ENCODE measurements at regions not wholly inside any gene's neighbourhood (a gene's known extent, or its start where the extent isn't known, plus 50 kb on each side); places are given as distances from the start of the nearest gene placed in this dataset.
"Not testable (repeated sequence)": the region's sequence is repeated elsewhere in the genome, so short reads cannot be mapped to it uniquely, and the experiment has no call there.

DNA sequence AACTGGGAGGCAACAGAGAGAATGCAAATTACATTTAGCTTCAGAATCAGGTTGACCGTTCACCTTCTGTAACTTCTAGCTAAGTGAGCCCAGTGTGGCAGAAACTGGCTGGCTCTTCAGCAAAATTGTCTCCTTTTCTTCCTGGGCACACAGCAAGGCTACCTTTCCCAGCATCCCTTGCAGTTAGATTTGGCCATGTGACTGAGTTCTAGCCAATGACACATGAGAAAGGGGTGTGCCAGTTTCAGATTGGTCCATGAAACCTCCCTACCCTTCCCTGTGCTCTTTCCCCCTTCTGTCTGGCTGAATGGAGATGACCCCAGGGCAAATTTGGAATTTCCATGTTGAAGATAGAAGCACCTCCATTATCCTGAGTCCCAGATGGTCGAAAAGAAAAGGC lies 72.5 kb upstream of the SMIM23 start:
- DNase-seq (ENCODE audit: low read depth), result no peak

DNA sequence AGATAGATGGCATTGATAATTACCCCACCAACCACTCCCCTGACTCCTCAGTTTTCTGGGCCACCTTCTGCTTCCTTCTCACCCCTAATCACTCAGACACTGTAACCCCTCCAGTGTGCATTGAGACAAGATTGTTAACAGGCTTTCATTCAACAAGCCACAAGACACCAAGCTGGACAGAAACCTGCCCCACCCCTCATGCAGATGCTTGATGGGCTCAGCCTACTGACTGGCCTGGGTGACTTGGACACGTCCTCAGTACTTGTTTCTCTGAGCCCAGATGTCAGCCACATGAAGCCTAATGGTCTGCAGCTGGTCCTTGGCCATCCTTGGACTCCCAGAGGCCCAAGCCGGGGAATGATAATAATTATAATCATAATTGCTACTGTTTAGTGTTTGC lies 71.4 kb upstream of the SMIM23 start:
- no peak for DNase-seq (ENCODE audit: low read depth)

DNA sequence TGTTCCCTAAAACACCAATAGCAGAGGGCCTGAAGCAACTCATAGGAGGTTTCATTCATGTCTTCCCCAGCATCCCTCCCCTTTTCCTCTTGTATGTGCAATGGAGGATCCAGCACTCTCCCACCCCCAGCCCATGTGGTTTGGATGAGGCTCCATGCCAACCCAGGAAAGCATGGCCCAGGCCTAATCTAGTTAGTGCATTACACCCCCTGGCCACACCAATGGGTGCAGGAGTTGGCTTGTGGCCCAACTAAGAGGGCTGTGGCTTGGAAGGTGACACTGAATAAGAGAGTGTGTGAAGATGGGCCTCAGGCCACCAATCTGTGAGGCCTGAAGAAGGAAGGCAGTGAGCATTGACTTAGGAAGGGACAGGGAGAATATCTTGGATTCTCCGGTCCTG lies 70.8 kb upstream of the SMIM23 start:
- DNase-seq (ENCODE audit: low read depth), result no peak

DNA sequence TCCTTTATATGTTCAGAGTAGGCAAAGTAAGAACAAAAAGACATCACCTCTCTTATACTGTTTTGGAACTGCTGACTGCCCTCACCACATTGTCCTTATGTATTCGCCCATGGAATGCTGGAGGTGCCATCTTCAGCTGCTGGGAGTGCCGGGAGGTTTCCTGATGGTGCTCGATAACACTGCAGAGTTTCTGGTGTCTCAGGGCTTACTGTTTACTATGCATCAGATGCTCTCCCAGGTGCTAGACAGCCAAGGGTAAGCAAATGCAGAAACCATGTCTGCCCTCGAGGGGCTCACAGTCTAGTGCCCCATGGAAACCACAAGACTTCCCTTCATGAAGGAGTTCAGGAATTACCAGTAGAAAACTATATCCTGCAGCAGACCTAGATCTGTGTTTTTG lies 70.1 kb upstream of the SMIM23 start:
- DNase-seq (ENCODE audit: low read depth), result no peak

DNA sequence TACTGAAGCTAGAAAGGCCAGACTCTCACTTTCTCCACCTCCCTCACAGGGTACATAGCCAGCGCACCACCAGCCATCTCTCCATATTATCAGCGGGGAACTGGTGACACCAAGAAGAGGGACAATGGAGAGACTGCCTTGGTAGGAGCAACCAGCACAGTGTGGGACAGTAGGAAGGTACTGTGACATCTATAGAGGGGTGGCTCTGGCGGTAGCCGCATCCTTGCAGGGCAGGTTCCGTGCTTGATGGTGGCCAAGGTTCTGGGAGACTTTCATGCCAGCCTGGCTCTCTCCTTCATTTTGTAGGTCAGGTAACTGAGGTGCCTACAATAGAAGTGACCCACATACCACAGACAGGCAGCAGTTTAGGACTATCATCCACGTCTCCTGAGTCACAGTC lies 65.5 kb upstream of the SMIM23 start:
- no peak for DNase-seq (ENCODE audit: low read depth)

DNA sequence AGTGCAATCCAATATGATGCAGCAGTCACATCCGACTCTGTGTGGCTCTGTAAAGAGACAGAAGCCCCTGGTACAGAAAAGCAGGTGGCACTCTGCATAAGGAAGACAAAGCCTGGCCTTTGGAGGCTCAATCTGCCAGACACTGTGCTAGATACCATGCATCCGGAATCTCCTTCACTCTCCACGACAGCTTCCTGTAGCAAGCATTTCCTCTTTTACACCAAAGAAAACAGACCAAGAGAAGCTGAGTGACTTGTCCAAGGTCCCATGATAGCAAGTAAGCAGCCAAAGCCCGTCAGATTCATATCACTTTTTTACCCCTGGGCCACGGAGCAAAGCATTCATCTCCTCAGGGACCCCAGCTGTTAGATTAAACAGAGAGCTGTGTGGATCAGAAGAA lies 64.2 kb upstream of the SMIM23 start:
- DNase-seq (ENCODE audit: low read depth), result no peak

DNA sequence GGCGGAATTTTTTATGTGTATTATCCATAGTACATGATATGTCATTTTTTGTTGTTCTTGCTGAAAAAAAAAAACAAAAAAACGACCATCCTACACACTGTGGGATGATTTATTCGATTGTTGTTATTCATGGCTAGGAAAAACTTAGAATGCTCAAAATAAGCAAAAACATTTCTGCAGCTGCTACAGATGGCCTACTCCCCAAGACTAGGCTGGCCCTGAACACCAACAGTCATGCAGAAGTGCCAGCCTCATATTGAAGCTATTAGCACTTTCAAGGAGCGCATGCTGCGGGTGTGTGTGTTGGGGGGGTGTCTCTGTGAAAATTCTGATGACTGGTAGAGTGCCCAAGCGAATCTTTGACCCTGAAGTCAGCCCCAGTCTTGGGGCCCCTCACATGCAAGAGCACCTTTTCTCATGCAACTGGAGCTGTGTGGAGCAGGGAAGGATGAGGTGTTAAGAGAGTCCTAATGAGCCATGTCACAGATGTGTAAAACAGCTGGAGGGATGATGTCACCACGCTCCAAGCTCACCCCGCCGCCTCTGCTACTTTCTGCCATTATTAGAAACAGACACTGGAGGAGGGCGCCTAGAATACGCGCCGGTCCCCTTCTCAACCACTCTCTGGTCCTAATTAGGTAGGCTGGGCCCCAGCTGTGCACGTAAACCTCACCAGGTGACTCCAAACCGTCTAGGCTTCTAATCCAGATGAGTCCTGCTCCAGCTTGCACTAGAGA lies 61.0 kb upstream of the SMIM23 start:
- no peak for DNase-seq (ENCODE audit: low read depth)

DNA sequence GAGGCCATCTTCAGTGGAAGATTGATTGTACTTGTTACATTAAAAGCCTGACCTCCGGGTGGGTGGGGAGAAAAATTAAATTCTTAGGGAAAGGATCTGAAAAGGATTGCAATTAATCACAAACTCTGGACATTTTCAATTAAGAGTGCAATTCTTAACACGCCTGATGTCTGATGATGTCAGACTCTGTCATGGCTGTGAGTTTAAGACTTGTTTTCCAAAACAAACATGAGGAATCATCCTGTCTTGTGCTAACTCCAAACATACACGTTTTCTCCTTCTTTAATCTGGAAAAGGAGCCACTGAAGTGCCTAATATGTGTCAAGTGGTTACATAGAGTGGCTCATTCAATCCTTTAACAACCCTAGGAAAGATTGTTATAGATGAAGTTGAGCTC lies 60.4 kb upstream of the SMIM23 start:
- DNase-seq (ENCODE audit: low read depth), result no peak

DNA sequence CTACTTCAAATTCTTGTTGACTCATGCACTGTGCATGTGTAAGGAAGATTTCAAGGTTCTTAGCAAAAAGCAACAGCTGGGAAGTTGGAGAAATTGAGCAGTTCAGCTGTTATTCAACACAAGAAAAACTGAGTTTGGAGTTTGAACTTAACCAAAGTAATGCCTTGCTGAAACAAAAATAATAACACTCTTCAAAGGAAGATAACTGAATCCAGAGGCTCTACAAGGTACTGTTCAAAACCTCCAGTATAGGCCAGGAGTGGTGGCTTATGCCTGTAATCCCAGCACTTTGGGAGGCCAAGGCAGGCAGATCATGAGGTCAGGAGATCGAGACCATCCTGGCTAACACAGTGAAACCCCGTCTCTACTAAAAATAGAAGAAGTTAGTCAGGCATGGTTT lies 58.8 kb upstream of the SMIM23 start:
- DNase-seq (ENCODE audit: low read depth), result not testable (repeated sequence)

DNA sequence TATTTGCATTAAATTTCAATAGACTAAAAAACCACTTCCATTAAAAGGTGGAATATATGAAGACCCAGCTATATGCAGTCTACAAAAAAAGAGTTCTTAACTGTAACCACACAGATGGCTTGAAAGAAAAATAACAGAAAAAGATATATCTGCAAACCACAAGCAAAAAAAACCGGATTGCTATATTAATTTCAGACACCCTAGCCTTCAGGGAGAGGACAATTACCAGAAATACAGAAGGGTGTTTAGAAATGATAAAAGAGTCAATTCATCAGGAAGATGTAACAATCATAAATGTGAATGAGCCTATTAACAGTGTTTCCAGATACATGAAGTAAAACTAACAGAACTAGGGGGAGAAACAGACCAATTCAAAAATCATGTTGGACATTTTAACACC lies 56.9 kb upstream of the SMIM23 start:
- DNase-seq (ENCODE audit: low read depth), result no peak

Data from HS-5 (cell line).